ENCODE measurements at regions not wholly inside any gene's neighbourhood (a gene's known extent, or its start where the extent isn't known, plus 50 kb on each side); places are given as distances from the start of the nearest gene placed in this dataset.

DNA sequence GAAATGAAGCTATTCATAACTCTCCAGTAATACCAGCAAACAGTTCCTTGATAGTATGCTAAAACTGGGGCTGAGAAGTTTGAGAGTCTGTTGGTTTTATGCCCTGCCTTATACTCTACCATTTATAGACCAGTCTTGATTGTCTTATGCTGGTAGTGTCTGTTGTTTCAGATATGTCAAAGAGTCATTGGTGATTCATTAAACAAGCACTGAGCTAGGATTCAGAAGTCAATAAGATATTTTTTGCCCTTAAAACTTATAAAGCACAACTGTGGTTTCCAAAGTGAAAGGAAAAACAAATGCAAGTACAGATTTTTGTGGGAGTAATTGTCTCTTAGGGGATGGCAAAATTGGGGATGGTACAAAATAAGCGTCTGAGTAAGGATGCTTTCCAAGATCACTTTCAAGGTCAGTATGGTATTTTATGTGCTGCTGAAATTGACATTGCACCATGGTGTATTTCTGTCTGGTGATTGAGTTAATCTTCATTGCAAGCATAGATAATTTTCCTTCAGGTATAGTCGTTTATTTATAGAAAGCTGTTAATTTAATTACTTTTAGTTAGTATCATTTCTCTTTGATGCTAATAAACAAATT, 289.5 kb upstream of the E2F7 start:
- DNase-seq = no peak

DNA sequence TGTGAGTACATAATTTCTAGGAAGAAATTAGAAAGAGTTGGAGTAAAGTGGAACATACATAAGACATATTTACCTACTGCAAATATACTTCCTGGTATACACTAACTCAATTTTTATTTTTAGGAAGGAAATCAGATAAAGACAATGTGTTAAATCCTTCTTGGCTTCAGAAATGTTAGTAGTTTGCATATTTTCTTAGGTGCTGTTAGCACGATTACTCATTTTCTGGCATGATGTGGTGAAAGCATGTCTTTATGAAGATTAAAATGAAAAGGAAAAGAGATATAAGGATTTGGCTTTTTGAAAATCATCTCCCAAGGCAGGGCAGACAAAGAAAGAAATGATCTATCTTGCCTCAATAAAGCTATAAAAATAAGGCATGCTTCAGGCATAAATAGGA, 287.6 kb upstream of the E2F7 start:
- DNase-seq = peak in 1 of 58 donors; percentile 4

DNA sequence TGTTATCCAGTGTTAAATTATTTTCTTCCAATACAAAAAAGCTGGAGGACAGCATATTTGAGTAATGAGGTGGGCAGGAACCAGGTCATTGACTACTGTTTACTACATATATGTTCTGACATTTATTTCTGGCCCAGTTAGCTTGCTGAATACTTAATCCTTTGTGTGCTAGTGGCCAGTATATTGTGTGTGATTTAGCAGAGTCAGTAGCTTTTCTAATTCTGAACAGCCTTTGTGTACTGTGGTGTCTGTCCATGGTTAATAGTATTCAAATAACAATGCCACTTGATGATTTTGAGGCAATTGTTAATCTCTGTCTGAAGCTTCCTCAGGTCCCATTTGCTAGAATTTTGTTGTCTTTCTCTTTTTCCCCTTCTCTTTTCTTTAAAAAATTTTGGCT, 286.5 kb upstream of the E2F7 start:
- DNase-seq = no peak

DNA sequence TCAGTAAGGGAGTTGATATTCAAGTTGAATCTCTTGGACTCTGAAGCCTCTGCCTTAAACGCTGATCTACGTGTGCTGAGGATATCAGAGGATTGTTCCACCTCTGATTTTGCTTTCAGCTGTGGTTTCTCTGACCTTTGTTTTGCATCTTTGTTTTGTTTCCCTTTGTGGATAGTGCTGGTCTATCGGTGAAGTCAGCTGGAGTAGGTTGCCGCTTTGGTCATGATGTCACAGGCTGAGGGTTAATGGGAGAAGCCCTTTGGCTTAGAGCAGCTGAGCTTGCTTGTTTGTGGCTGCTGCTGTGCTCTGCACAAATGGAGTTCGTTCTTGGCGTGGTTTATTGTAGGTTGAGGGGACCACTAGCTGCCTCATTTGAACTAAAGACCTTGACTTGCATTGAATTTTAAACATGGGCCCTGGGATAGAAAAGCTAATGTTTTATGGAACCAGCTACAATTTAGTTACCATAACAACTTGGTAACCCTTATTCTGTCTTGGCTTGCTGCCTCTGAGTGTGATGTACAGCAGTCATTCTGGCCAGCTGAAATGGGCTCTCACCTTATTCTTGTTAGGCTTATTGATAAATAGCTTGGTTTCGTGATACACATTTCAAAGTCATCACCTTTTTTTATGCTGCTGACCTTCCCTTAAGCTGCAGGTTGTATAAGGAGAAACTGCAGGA, 284.5 kb upstream of the E2F7 start:
- peak in 3 of 58 donors; percentile 6 to 18 (median 13) for DNase-seq

DNA sequence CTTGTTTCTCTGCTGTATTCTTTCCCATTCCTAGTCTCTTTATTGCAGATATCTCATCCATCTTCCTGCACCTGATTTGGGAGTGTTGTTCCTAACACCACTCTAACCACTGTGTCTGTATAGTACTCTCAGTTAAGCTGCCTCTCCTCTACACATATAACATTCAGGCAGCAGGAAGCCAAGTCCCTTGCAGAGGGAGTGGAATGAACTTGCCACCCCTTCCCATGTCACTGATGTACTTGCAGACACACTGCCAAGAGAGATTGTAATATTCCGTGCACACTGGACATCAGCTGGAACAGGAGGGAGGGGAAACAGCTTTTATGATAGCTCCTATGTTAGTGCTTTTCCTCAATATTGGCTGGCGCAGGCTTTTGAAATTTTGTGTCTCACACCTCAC, 281.6 kb upstream of the E2F7 start:
- DNase-seq = no peak

DNA sequence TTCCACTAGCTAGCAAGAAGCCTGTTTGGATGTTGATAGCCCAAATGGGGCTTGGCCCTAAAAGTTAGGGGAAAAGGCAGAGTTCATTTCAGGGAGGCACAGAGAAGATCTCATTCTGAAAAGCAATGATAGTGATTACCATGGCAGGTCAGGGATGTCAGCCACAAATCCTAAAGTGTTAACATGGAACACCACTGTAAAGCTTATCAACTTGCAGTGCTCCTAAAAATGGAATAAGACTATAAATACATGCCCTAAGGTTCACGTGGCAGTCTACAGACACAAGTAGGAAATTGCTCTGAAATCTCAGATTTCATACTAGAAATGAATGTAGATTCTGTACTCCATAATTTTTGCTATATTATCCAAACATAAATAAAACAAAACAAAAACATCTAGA, 280.0 kb upstream of the E2F7 start:
- DNase-seq = no peak

DNA sequence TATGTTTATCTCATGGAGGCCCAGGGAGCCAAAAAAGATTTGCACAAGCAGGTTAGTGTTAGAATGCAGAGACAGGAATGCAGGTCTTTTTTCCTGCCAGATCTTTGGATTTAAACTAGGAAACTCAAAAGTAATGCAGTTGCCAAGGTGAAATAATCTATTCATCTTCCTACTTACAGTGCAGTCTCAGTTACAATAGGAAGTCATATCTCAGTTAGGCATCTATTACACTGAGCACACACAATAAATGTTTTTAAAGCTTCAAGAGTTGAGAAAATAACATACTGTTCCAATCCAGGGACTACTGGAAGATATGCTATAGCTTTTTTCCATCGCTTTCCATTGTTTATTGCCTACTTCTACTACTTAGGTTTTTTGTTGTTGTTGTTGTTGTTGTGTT, 279.3 kb upstream of the E2F7 start:
- no peak for DNase-seq

DNA sequence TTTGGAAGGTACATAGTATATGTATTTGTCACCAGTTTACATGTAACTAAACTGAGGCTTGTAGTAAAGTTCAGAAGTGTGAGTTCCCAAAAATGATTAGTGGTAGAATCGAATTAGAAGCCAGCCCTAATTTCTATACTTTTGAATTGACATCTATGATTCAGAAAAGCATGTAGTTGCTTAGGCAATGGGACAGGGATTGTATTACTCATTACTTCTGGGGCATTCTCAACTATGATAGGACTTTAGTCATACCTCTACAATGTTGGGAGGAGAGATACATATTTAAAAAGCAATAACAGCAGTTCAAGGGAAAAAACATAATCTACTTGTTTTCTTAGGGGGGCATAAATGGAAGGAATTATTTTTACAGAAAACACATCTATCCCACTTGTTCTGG, 277.9 kb upstream of the E2F7 start:
- DNase-seq = no peak

DNA sequence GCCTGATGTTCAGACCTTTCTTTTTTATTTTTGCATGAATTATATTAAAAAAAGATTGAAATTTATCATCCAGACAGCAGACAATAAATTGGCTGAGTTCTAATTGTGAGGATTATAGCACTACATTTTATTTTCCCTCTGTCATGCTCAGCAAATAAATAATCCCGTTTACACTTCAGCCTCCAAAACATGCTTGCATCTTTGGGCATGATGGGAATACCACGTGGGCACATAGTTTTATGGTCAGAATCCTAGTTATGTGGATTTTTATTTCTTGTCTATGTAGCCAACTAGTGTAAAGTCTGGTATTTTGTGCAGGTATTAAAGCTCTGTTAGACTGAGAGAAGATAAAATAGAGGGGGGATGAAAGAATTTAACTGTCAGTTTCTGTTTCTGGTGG, 276.9 kb upstream of the E2F7 start:
- DNase-seq = no peak

DNA sequence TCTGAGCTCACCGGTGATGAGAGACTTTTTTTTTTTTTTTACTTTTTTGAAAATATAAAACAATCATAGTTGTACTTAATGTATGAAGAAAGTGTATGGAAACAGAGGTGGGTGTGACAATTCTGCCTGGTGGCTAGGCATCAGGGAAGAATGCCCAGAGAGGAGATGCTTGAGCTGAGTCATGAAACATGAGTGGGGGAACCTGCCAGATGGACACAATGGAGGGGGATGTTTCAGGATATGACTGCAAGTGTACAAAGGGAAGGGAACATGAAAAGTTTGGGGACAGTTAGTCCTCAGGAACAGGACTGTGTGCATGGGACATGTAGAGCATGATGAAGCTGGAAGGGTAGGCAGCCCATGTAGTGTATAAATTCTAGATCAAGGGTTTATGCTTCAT, 274.2 kb upstream of the E2F7 start:
- peak in 21 of 58 donors; percentile 2 to 71 (median 25) for DNase-seq

DNA sequence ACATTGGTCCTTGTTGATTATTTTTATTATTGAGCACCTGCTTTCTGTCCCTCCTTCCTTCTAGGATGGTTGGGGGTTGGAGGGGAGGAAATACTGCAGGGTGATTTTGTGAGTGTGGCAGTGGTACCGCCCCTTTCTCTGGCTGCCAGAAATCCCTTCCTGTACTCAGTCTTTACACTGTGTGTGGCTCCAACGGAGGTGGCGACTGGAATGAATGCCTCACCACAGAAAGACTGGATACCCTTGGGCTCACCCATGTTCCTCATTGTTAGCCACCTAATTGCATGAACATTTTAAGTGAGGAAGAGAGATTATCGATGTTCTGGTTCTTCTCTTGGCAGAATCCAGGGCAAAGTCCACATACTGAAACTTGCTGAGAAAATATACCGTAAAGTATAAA, 272.0 kb upstream of the E2F7 start:
- no peak for DNase-seq

DNA sequence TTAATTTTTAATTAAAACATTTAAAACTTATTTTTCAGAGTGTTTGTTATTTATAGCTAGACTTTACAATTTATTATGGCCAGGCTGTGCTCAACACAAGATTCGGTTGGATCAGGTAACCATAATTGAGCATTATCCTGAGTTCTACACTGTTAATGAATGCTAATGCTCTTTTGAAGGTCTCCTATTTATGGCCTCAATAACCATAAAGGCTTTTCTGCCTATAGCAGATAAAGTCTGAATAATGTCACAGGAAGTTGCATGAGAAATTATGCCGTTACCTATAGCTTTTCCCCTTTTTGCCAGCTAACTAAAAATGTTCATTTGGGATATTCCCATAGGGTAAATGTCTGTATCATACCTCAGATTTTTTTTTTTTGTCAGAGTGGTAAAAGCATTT, 269.4 kb upstream of the E2F7 start:
- no peak for DNase-seq

DNA sequence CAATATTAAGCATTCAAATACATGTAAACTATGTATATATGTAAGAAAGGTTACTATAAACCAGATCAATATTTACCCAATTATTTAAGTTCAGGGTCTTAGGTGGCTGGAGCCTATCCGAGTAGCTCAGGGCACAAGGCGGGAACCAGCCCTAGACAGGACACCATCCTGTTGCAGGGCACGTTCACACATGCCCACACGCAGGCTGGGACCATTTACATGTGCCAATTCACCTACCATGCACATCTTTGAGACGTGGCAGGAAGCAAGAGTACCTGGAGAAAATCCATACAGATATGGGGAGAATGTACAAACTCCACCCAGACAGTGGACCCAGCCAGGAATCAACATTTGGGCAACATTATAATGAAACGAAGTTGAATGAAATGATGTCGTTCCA, 263.0 kb upstream of the E2F7 start:
- no peak for DNase-seq

DNA sequence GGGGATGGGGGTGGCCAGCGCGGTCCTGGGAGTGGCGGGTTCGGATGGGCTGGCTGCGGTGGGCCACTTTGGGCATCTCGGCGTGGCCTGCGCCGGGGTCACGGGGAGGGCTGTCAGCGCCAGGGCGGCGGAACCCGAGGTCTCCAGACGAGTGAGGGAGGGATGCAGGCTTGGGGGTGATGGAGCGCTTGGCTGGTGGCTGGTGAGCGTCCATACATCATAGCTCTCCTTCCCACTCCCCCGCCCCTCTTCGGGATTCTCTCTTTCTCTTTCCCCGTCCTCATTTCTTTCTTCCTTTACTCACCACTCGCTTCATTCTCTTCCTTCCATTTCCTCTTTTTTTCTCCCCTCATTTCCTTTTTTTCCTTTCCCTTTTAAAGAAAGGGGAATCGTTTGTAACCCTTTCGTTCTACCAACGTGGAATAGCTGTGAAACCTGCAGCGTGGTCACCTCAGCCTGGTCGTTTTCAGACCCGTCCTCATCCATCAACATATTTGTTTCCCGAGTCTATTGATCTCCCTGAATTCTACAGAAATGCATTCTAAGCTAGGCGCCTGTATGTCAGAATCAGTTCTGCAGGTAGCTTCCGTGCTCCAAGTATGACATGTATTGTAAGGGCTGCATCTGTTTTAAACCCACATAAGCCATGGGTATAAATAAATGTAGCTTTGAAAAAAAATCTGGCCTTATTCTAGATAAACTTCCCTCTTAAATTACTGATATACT, 260.3 kb upstream of the E2F7 start:
- peak in 32 of 58 donors; percentile 3 to 66 (median 24) for DNase-seq

DNA sequence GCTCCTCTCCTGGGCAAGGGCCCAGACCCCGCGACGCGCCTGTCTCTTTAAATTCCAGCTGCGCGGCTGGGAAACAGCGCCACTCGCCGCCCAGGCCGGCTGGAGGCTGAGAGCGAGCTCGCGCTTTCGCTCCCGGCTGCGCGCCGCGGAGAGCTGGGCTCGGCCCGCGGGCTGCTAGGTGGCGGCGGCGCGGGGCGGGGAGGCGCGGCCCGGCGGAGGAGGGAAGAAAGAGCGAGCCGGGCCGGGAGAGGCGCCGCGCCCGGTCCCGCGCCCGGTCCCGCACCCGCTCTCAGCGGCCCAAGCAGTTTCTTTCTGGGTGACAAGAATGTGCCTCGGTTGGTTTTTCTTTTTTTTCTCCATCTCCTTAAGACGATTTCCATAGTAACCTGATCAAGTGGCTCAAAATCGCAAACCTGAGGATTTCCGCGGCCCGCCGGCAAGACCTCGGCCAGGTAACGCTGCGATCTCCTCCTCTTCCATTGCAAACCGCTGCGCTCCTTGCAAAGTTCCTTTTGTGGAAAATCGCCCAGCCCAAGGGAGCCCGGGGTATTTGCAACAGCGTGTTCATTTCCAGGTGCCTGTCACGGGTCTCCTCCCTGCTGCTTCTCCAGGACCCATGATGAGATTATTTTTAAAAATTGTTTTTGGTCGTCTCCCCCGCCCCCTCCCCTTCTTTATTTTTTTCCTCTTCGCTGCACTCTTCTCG, 259.5 kb upstream of the E2F7 start:
- peak in 54 of 58 donors; percentile 21 to 83 (median 61) for DNase-seq

DNA sequence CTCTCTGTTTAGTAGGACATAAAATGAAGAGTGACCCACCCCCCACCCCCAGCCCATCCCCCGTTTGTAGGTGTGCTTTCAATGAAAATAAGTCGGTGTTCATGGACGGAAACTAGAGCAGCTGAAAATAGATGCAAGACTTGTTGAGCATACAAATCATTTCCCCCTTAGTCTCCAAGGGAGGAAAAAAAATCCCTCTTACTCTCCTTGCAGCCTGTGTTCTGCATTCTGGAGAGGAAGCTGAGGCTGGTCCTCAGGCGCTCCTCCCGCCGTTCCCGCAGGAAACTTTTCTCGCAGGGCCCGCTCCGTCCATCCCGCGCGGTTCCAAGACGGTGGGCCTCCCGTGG, 259.0 kb upstream of the E2F7 start:
- DNase-seq = peak in 3 of 58 donors; percentile 12 to 60 (median 35)

DNA sequence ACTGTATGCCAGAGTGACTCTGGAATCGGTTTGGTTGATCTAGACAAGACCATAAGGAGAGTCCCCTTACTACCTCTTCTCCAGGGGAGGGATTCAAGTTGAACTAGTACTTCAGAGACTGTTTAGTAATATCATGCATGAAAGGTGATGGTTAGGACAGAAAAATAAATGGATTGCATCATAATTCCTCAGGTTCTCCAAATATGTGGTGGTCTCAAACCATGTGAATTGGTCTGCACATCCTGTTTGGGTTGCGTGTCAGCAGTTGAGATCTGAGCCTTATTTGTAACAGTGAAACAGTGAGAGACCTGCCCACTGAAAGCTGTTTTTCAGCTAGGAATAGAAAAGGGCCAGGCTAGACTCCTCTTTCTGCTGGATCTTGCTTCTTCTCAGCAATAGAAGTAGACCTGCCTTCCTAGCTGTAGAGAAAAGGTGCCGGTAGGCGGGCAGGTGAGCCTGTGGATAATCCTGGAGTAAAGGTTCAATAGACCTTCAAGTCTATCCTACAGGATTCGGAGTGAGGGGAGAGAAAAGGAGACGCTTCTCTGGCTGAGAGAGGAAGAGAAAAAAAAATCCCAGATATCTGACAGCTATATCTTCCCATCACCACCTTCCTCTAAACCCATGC, 258.5 kb upstream of the E2F7 start:
- DNase-seq = peak in 6 of 58 donors; percentile 4 to 39 (median 28)

DNA sequence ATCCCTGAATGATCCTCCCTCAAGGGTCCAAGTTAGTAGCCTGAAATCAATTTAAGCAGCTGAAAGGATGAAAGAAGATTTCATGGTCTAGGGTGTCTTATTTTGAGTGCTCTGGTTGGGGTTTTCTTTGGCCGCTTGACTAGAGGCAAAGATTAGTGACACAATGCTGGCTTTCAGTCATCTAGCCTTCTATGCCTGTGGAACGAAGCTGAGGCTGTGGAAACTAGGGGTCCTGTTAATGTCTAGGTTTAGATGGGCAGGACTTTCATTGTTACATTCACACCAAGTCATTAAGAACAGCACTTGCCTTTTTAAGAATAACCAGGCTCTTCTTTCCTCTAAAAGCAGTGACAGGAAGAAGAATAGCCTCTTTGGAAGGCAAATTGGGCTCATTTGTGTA, 253.8 kb upstream of the E2F7 start:
- DNase-seq = no peak

DNA sequence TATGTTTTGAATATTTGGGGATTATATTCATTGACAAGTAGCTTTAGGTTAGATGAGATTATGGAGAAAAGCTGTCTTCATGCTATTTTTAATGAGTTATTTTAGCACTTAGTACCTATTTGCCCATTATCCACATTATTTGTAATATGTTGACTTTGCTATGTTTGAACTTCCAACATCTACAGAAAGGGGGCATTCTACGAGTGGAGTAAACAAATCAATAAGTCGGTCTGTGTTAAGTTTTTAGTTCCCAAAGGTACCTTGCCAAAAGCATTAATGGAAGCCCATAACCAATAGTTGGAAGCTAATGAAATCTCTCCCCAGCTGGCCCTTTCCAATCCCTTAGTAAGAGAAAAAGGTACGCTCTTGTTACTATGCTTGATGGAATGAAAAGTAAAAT, 250.0 kb upstream of the E2F7 start:
- no peak for DNase-seq

DNA sequence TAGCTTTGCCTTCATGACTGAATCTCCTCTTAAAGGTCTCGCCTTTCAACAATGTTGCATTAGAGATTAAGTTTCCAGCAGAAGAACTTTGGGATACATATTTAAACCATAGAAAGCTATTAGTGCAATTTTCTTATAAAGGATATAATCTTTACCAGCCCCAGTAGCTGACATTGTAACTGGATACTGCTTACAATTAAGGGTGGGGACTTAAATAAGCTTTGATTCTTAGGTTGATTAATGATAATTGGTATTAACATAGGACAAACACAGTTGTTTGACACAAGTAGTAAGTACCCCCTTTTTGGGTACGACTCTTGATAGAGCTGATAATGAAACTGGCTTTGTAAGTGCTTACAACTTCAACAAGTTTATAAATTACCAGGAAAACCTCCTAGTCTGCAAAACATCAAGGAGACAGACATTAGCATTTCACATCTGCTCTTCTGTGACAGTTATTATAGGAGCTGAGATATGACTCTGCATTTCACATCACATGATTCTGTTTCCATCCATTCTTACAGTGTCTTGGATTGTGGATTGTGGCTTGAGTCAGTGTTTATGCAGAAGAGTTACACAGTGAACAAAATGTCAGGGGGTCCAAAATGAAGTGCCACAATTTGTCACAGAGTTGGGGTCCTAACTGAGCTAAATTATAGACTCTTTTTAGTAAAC, 249.1 kb upstream of the E2F7 start:
- no peak for DNase-seq

DNA sequence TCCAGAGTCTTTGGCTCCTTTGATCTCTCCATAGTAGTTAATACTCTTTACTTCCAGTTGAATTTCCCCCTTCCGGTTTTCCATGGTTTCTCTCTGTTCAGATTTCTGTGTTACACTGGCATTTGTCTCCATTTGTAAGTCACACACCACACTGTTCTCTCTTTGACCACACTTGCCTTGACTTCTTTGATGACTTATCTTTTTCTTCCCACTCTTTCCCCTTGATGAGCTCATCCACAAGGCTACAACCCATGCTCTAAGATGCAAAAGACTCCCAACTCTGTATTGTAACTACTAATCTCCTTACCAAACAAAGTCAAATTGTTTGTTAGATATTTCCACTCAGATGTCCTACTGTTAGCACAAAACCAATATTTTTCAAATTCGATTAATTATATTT, 242.7 kb upstream of the E2F7 start:
- no peak for DNase-seq
